H1 (cell line): ENCODE measurements at regions not wholly inside any gene's neighbourhood (a gene's known extent, or its start where the extent isn't known, plus 50 kb on each side); places are given as distances from the start of the nearest gene placed in this dataset.

Experiments used
- CTCF ChIA-PET: fragments of 300-600 bp; sonication (Branson Sonifier 250); formaldehyde crosslinking; loops from one replicate; lab custom pipeline; 2021; ENCODE audit not compliant: partially characterized antibody; lab: Charles Lee
- POLR2A ChIA-PET: fragments of 300-600 bp; sonication (Branson Sonifier 250); formaldehyde crosslinking; loops from one replicate; lab custom pipeline; 2021; ENCODE audit warnings: inconsistent platforms; ENCODE audit not compliant: partially characterized antibody; lab: Charles Lee
- DNase-seq, 2 experiments: peaks; one replicate each; pipeline versions ENCODE4 v3.0.0 to v3.0.0-alpha.2; 2010 to 2022; ENCODE audit warnings: low spot score in 2 of 2, low read depth in 1 of 2, mixed read lengths in 1 of 2
- FAIRE-seq: peaks from 2 replicates; lab custom pipeline; 2011; peaks lifted over from hg19 to GRCh38; lab: Jason Lieb, UNC
- H2AFZ ChIP-seq: 2 replicates; pipeline ENCODE4 v1.8.1; 2012; ENCODE audit warnings: low read length, inconsistent platforms
- H2AK5ac ChIP-seq: 2 replicates; pipeline ENCODE4 v1.6.1; 2013; ENCODE audit warnings: low read depth, low read length
- H2BK120ac ChIP-seq: replicated peaks from 2 replicates; pipeline ENCODE3; 2013; ENCODE audit warnings: low read depth, low read length, inconsistent platforms
- H2BK12ac ChIP-seq: 2 replicates; pipeline ENCODE4 v1.6.1; 2013; ENCODE audit warnings: low read depth, low read length
- H2BK15ac ChIP-seq: 2 replicates; pipeline ENCODE4 v1.6.1; 2013; ENCODE audit warnings: low read length
- H2BK20ac ChIP-seq: 2 replicates; pipeline ENCODE4 v1.6.1; 2013; ENCODE audit warnings: low read length
- H2BK5ac ChIP-seq: 2 replicates; pipeline ENCODE4 v1.6.1; 2013; ENCODE audit warnings: low read depth, low read length
- H3K14ac ChIP-seq: 2 replicates; pipeline ENCODE4 v1.6.1; 2013; ENCODE audit warnings: inconsistent platforms; ENCODE audit not compliant: insufficient read length
- H3K18ac ChIP-seq: 2 replicates; pipeline ENCODE4 v1.6.1; 2013; ENCODE audit warnings: low read length; ENCODE audit errors: extremely low read depth
- H3K23ac ChIP-seq: 2 replicates; pipeline ENCODE4 v1.6.1; 2013; ENCODE audit warnings: inconsistent platforms; ENCODE audit not compliant: insufficient read length
- H3K23me2 ChIP-seq: 2 replicates; pipeline ENCODE4 v1.6.1; 2013; ENCODE audit warnings: low read depth, low read length
- H3K27ac ChIP-seq: 2 replicates; pipeline ENCODE4 v1.6.1; 2011; ENCODE audit warnings: low read depth, low read length, inconsistent platforms
- H3K27me3 ChIP-seq, 4 experiments: replicated peaks in 1 of 4; 1 replicate in 1 of 4; 2 replicates in 3 of 4; pipeline versions ENCODE4 v1.6.1 to v1.8.1; 2011 to 2013; ENCODE audit warnings: low read length in 3 of 4, mild to moderate bottlenecking in 3 of 4, inconsistent platforms in 2 of 4, mixed read lengths in 2 of 4, moderate library complexity in 1 of 4; ENCODE audit not compliant: control insufficient read depth in 3 of 4, insufficient read depth in 3 of 4; ENCODE audit errors: extremely low read depth in 1 of 4
- H3K36me3 ChIP-seq, 4 experiments: 2 replicates each; pipeline versions ENCODE4 v1.6.1 to v1.8.1; 2011 to 2013; ENCODE audit warnings: mild to moderate bottlenecking in 4 of 4, low read length in 3 of 4, moderate library complexity in 2 of 4, control low read depth in 1 of 4, inconsistent platforms in 1 of 4; ENCODE audit not compliant: insufficient read depth in 4 of 4, control insufficient read depth in 2 of 4
- H3K4ac ChIP-seq: replicated peaks from 2 replicates; pipeline ENCODE3; 2013; ENCODE audit warnings: low read length, low read depth, mixed read lengths, inconsistent platforms; ENCODE audit not compliant: insufficient read length
- H3K4me1 ChIP-seq, 4 experiments: replicated peaks in 1 of 4; 1 replicate in 1 of 4; 2 replicates in 3 of 4; pipeline versions ENCODE4 v1.6.1 to v1.8.1; 2011 to 2013; ENCODE audit warnings: low read length in 3 of 4, inconsistent platforms in 2 of 4, mixed read lengths in 1 of 4; ENCODE audit not compliant: insufficient read depth in 4 of 4, control insufficient read depth in 3 of 4
- H3K4me2 ChIP-seq, 2 experiments: 2 replicates each; pipeline versions ENCODE4 v1.6.1 to v1.8.1; 2011 to 2013; ENCODE audit warnings: low read depth in 2 of 2, low read length in 2 of 2, control low read depth in 1 of 2, inconsistent platforms in 1 of 2, mild to moderate bottlenecking in 1 of 2; ENCODE audit not compliant: insufficient read depth in 1 of 2
- H3K4me3 ChIP-seq, 4 experiments: fragments of 200-600, 300-600 bp in 1 of 4; sonication (generic), shearing (Covaris generic), sonication (Bioruptor Twin) in 1 of 4; 2 replicates each; pipeline versions ENCODE4 v1.5.1 to v1.8.1; 2011 to 2016; ENCODE audit warnings: low read length in 4 of 4, low read depth in 3 of 4, control low read depth in 2 of 4, inconsistent platforms in 2 of 4, mild to moderate bottlenecking in 2 of 4, mixed read lengths in 1 of 4, moderate library complexity in 1 of 4; ENCODE audit not compliant: insufficient read depth in 2 of 4; ENCODE audit errors: extremely low read depth in 1 of 4
- H3K56ac ChIP-seq: replicated peaks from 2 replicates; pipeline ENCODE3; 2013; ENCODE audit warnings: low read depth, mild to moderate bottlenecking, mixed read lengths, low read length, inconsistent platforms; ENCODE audit not compliant: insufficient read length
- H3K79me1 ChIP-seq: 2 replicates; pipeline ENCODE4 v1.6.1; 2013; ENCODE audit warnings: low read depth, low read length, control low read depth
- H3K79me2 ChIP-seq, 2 experiments: 2 replicates each; pipeline versions ENCODE4 v1.6.1 to v1.8.1; 2012 to 2013; ENCODE audit warnings: low read length in 2 of 2, mild to moderate bottlenecking in 2 of 2, inconsistent platforms in 1 of 2; ENCODE audit not compliant: insufficient read depth in 2 of 2, control insufficient read depth in 1 of 2
- H3K9ac ChIP-seq, 4 experiments: replicated peaks in 1 of 4; 1 replicate in 1 of 4; 2 replicates in 3 of 4; pipeline versions ENCODE4 v1.6.1 to v1.8.1; 2011 to 2013; ENCODE audit warnings: low read depth in 3 of 4, low read length in 3 of 4, control low read depth in 2 of 4, mild to moderate bottlenecking in 2 of 4, moderate library complexity in 2 of 4, inconsistent platforms in 1 of 4; ENCODE audit errors: extremely low read depth in 1 of 4
- H3K9me3 ChIP-seq, 2 experiments: 2 replicates each; pipeline versions ENCODE4 v1.6.1 to v1.8.1; 2012 to 2013; ENCODE audit warnings: mild to moderate bottlenecking in 2 of 2, moderate library complexity in 2 of 2, control low read depth in 1 of 2, inconsistent platforms in 1 of 2, low read depth in 1 of 2, low read length in 1 of 2, mixed read lengths in 1 of 2; ENCODE audit not compliant: insufficient read depth in 2 of 2
- H4K20me1 ChIP-seq, 2 experiments: replicated peaks in 1 of 2; 2 replicates each; pipeline versions ENCODE3 to v1.8.1; 2011 to 2013; ENCODE audit warnings: inconsistent platforms in 2 of 2, low read length in 2 of 2, mild to moderate bottlenecking in 1 of 2; ENCODE audit not compliant: insufficient read depth in 2 of 2, control insufficient read depth in 1 of 2
- H4K5ac ChIP-seq: 2 replicates; pipeline ENCODE4 v1.6.1; 2013; ENCODE audit warnings: low read length, low read depth, mixed read lengths, inconsistent platforms; ENCODE audit not compliant: insufficient read length
- H4K8ac ChIP-seq: 2 replicates; pipeline ENCODE4 v1.8.0; 2013; ENCODE audit warnings: mild to moderate bottlenecking, moderate library complexity, low read length, inconsistent platforms; ENCODE audit not compliant: insufficient read depth; ENCODE audit errors: extremely low read depth
- H4K91ac ChIP-seq: replicated peaks from 2 replicates; pipeline ENCODE3; 2013; ENCODE audit warnings: low read length, mixed read lengths, inconsistent platforms; ENCODE audit not compliant: insufficient read length
- BCL11A ChIP-seq, 2 experiments: IDR thresholded peaks; one replicate each; pipeline ENCODE4 v1.6.1; 2011; ENCODE audit warnings: low read depth in 2 of 2, low read length in 2 of 2, mild to moderate bottlenecking in 2 of 2
- CBX8 ChIP-seq: fragments of 300-800, 300-1000 bp; sonication (generic); IDR thresholded peaks from 2 replicates; pipeline ENCODE4 v1.7.1; 2016; ENCODE audit warnings: low read depth, low read length, borderline replicate concordance
- CEBPB ChIP-seq: IDR thresholded peaks from 2 replicates; pipeline ENCODE4 v1.6.1; 2012; ENCODE audit warnings: low read depth, low read length
- CTCF ChIP-seq, 3 experiments: IDR thresholded peaks; 1 replicate in 2 of 3; 2 replicates in 1 of 3; pipeline versions ENCODE4 v1.5.1 to v1.6.1; 2011; ENCODE audit warnings: low read length in 3 of 3, mild to moderate bottlenecking in 3 of 3, inconsistent platforms in 2 of 3, low read depth in 1 of 3, moderate library complexity in 1 of 3; ENCODE audit not compliant: insufficient read depth in 1 of 3; ENCODE audit errors: control extremely low read depth in 1 of 3
- E2F6 ChIP-seq: IDR thresholded peaks from 2 replicates; pipeline ENCODE4 v1.6.1; 2012; ENCODE audit warnings: inconsistent platforms
- EP300 ChIP-seq, 2 experiments: IDR thresholded peaks; 1 replicate in 1 of 2; 2 replicates in 1 of 2; pipeline ENCODE4 v1.6.1; 2011 to 2012; ENCODE audit warnings: low read depth in 2 of 2, low read length in 2 of 2, mild to moderate bottlenecking in 2 of 2, borderline replicate concordance in 1 of 2, inconsistent platforms in 1 of 2, moderate library complexity in 1 of 2
- KDM4A ChIP-seq: IDR thresholded peaks from one replicate; pipeline ENCODE4 v1.7.1; 2012; ENCODE audit warnings: low read depth, mild to moderate bottlenecking, moderate library complexity, low read length, inconsistent platforms; ENCODE audit not compliant: severe bottlenecking
- NRF1 ChIP-seq: IDR thresholded peaks from 2 replicates; pipeline ENCODE4 v1.6.1; 2011; ENCODE audit warnings: mild to moderate bottlenecking, low read depth, low read length, improper control_type of control experiment
- PHF8 ChIP-seq: fragments of 200-600 bp; sonication (generic); conservative IDR thresholded peaks from 2 replicates; pipeline ENCODE4 v1.7.1; 2012; ENCODE audit warnings: low read depth, mild to moderate bottlenecking, inconsistent platforms, low read length, moderate library complexity
- SIN3A ChIP-seq, 2 experiments: IDR thresholded peaks in 1 of 2; conservative IDR thresholded peaks in 1 of 2; 2 replicates each; pipeline ENCODE4 v1.6.1; 2011 to 2012; ENCODE audit warnings: low read length in 2 of 2, improper control_type of control experiment in 1 of 2, low read depth in 1 of 2, mild to moderate bottlenecking in 1 of 2
- SIRT6 ChIP-seq: IDR thresholded peaks from one replicate; pipeline ENCODE4 v1.7.1; 2012; ENCODE audit warnings: low read length, inconsistent platforms
- WGBS, 2 experiments: shearing (Covaris generic) in 1 of 2; methylation state at CpG; one replicate each; pipeline versions ENCODE4 v1.1.6 to v1.1.7; 2013 to 2015; ENCODE audit warnings: low lambda C conversion rate in 2 of 2, mixed read lengths in 2 of 2, inconsistent platforms in 1 of 2, low coverage in 1 of 2, missing lambda C conversion rate in 1 of 2; ENCODE audit not compliant: insufficient replicate concordance in 2 of 2, insufficient coverage in 1 of 2, insufficient read length in 1 of 2; ENCODE audit errors: extremely low coverage in 1 of 2, missing lambda C conversion rate in 1 of 2; 5-methylcytosine and 5-hydroxymethylcytosine counted together

- Histone ChIP-seq H3K9me3 (peaks cover 9 to 18% of the 10 kb centered on the region in 2 experiments), H3K4me3 (no peak overlapping the region), H2AFZ (no peak overlapping the region), H3K23me2 (no peaks in the 10 kb centered on the region), H3K27me3 (no peaks in the 10 kb centered on the region), H3K56ac (no peak overlapping the region), H3K23ac (no peak overlapping the region), H2BK5ac (no peak overlapping the region), H2BK120ac (no peak overlapping the region), H3K14ac (no peak overlapping the region), H2BK15ac (no peak overlapping the region), H3K4ac (no peak overlapping the region), H3K4me1 (no peaks in the 10 kb centered on the region), H3K4me2 (no peak overlapping the region), H4K20me1 (no peaks in the 10 kb centered on the region), H4K8ac (no peak overlapping the region), H3K18ac (no peak overlapping the region), H3K79me2 (no peaks in the 10 kb centered on the region), H2BK12ac (no peak overlapping the region), H4K91ac (no peak overlapping the region), H2AK5ac (no peak overlapping the region), H4K5ac (no peak overlapping the region), H3K79me1 (no peaks in the 10 kb centered on the region), H3K9ac (no peak overlapping the region), H3K36me3 (no peaks in the 10 kb centered on the region; a peak in 3 of 8 replicates), H2BK20ac (no peak overlapping the region), H3K27ac (no peak overlapping the region)
- ChIA-PET POLR2A (no interaction called here), CTCF (no interaction called here)
- WGBS, 2 experiments = 76% methylated on average over 8 of the region's 8 CpGs; no CpG with 5 or more reads in 1 of the 2 experiments
- DNase-seq (no peak), FAIRE-seq (no peak)
- TF ChIP-seq SIRT6 = no peak
- no peak for TF ChIP-seq PHF8
- TF ChIP-seq CBX8 = no peak
- TF ChIP-seq KDM4A = no peak
- TF ChIP-seq CTCF (IDR thresholded peaks at IDR 0.05; ENCODE audit: control extremely low read depth in 1 of 3, insufficient read depth in 1 of 3, low read depth in 1 of 3, low read length in 3 of 3) = no peak
- peak in 1 of 2 experiments; percentile 14 for TF ChIP-seq BCL11A (IDR thresholded peaks at IDR 0.05; ENCODE audit: low read depth in 2 of 2, low read length in 2 of 2)
- no peak for TF ChIP-seq SIN3A (conservative IDR thresholded peaks at IDR 0.05 in 1 of 2, IDR thresholded peaks at IDR 0.05 in 1 of 2; ENCODE audit: low read depth in 1 of 2, low read length in 2 of 2)
- TF ChIP-seq E2F6 = no peak; the same call in 1 of the 2 replicates
- peak; percentile 88 for TF ChIP-seq CEBPB
- no peak for TF ChIP-seq NRF1
- peak; percentile 58 to 67; a peak in 1 of 3 replicates for TF ChIP-seq EP300 (IDR thresholded peaks at IDR 0.05; ENCODE audit: borderline replicate concordance in 1 of 2, low read depth in 2 of 2, low read length in 2 of 2)
These were observed 162.8 kb upstream of the KCND2 start for GRCh38 chr7:120110169-120110568.
